PC-9 (cell line): ENCODE measurements at regions not wholly inside any gene's neighbourhood (a gene's known extent, or its start where the extent isn't known, plus 50 kb on each side); places are given as distances from the start of the nearest gene placed in this dataset.

ENCODE experiments used
- BruUV-seq: library from RNA; stranded (reverse); fragments of 400-500 nt; replicated peaks from 2 replicates; lab custom pipeline; 2021; lab: Mats Ljungman, UMichigan
- CTCF ChIA-PET: fragments of 300-600 bp; sonication (Branson Sonifier 250); formaldehyde crosslinking; loops from one replicate; lab custom pipeline; 2022; ENCODE audit warnings: antibody characterized with exemption; lab: Charles Lee
- POLR2A ChIA-PET: fragments of 300-600 bp; sonication (Branson Sonifier 250); formaldehyde crosslinking; loops from one replicate; lab custom pipeline; 2022; ENCODE audit warnings: antibody characterized with exemption; ENCODE audit not compliant: unreplicated experiment; lab: Charles Lee
- DNase-seq, 2 experiments: peaks; one replicate each; pipeline versions ENCODE4 v3.0.0 to v3.0.0-alpha.2; 2015 to 2022; ENCODE audit warnings: mixed read lengths in 1 of 2
- H2AFZ ChIP-seq: fragments of 200-600 bp; sonication (generic); 2 replicates; pipeline ENCODE4 v1.8.1; 2017; ENCODE audit warnings: antibody characterized with exemption
- H3F3A ChIP-seq: fragments of 200-600 bp; sonication (generic); 2 replicates; pipeline ENCODE4 v1.8.1; 2017; ENCODE audit warnings: antibody characterized with exemption, mild to moderate bottlenecking, low read depth; ENCODE audit not compliant: insufficient read depth
- H3K27ac ChIP-seq: fragments of 200-600 bp; sonication (generic); 2 replicates; pipeline ENCODE4 v1.6.1; 2016; ENCODE audit warnings: mixed run types
- H3K27me3 ChIP-seq: fragments of 200-600 bp; sonication (generic); 2 replicates; pipeline ENCODE4 v1.6.1; 2016; ENCODE audit warnings: low read depth, mixed run types; ENCODE audit not compliant: insufficient read depth
- H3K36me3 ChIP-seq: fragments of 200-600 bp; sonication (generic); 2 replicates; pipeline ENCODE4 v1.6.1; 2016; ENCODE audit warnings: low read depth, mixed run types
- H3K4me1 ChIP-seq: fragments of 200-600 bp; sonication (generic); replicated peaks from 2 replicates; pipeline ENCODE4 v1.6.1; 2016; ENCODE audit warnings: mixed run types; ENCODE audit not compliant: insufficient read depth
- H3K4me2 ChIP-seq: fragments of 200-600 bp; sonication (generic); 2 replicates; pipeline ENCODE4 v1.6.1; 2017; ENCODE audit warnings: mixed run types
- H3K4me3 ChIP-seq: fragments of 200-600 bp; sonication (generic); 2 replicates; pipeline ENCODE4 v1.6.1; 2016; ENCODE audit warnings: mixed run types
- H3K79me2 ChIP-seq: fragments of 200-600 bp; sonication (generic); 2 replicates; pipeline ENCODE4 v1.6.1; 2017; ENCODE audit warnings: low read depth, mixed run types
- H3K9me2 ChIP-seq: fragments of 200-600 bp; sonication (generic); 2 replicates; pipeline ENCODE4 v1.8.1; 2017; ENCODE audit warnings: mild to moderate bottlenecking; ENCODE audit not compliant: insufficient read depth
- H3K9me3 ChIP-seq: fragments of 200-600 bp; sonication (generic); 2 replicates; pipeline ENCODE4 v1.8.1; 2016; ENCODE audit warnings: low read depth; ENCODE audit not compliant: insufficient read depth
- H4K20me1 ChIP-seq: fragments of 200-600 bp; sonication (generic); 2 replicates; pipeline ENCODE4 v1.8.1; 2017; ENCODE audit not compliant: insufficient read depth
- EZH2 ChIP-seq: fragments of 200-600 bp; sonication (generic); IDR thresholded peaks from 2 replicates; pipeline ENCODE4 v1.8.0; 2017; ENCODE audit warnings: antibody characterized with exemption, low read depth
- intact Hi-C: fragments of 100-400 bp; cut with micrococcal nuclease; formaldehyde crosslinking; loops from one replicate; pipeline ENCODE4 v1.10.0; 2022; ENCODE audit not compliant: unreplicated experiment
- TF ChIP-seq, protein P1 (sequence below): fragments of 200-600 bp; sonication (generic); conservative IDR thresholded peaks from 2 replicates; pipeline ENCODE4 v1.6.1; 2017; ENCODE audit warnings: mixed run types, antibody characterized with exemption, mild to moderate bottlenecking, moderate library complexity

DNA sequence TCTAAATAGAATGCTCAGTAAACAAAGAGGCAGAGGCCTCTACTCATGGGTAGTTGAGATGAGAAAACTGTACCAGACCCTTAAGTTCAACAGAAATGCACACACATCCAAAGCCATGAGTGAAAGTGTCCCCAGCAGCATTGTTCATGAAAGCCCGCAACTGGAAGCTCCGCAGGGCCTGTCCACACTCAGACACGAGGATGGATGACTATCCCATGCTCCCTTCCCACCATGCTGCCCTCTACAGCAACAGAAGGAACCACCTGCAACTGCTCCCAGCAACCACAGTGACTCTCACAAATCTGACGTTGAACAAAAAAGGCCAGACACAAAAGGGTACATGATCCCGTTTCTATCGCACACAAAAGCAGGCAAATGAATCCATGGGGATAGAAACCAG, 76.9 kb upstream of the ANO1 start:
- no peaks in the 10 kb centered on the region for H3K9me3 ChIP-seq
- TF ChIP-seq EZH2: no peak
- TF ChIP-seq, protein P1, sequence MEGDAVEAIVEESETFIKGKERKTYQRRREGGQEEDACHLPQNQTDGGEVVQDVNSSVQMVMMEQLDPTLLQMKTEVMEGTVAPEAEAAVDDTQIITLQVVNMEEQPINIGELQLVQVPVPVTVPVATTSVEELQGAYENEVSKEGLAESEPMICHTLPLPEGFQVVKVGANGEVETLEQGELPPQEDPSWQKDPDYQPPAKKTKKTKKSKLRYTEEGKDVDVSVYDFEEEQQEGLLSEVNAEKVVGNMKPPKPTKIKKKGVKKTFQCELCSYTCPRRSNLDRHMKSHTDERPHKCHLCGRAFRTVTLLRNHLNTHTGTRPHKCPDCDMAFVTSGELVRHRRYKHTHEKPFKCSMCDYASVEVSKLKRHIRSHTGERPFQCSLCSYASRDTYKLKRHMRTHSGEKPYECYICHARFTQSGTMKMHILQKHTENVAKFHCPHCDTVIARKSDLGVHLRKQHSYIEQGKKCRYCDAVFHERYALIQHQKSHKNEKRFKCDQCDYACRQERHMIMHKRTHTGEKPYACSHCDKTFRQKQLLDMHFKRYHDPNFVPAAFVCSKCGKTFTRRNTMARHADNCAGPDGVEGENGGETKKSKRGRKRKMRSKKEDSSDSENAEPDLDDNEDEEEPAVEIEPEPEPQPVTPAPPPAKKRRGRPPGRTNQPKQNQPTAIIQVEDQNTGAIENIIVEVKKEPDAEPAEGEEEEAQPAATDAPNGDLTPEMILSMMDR: no peak
- intact Hi-C loops: no loop called here
- no peaks in the 10 kb centered on the region for H4K20me1 ChIP-seq
- no peaks in the 10 kb centered on the region for H3K27me3 ChIP-seq
- DNase-seq: no peak
- no TSS peak for BruUV-seq
- H3K79me2 ChIP-seq: no peaks in the 10 kb centered on the region
- H3K4me3 ChIP-seq: no peak overlapping the region
- CTCF ChIA-PET: no interaction called here
- H3K27ac ChIP-seq: no peak overlapping the region
- H3F3A ChIP-seq: peaks cover 19% of the 10 kb centered on the region
- no peak overlapping the region for H3K4me2 ChIP-seq
- POLR2A ChIA-PET: no interaction called here
- no peaks in the 10 kb centered on the region for H3K9me2 ChIP-seq
- no peaks in the 10 kb centered on the region for H3K36me3 ChIP-seq
- no peak overlapping the region for H2AFZ ChIP-seq
- peaks cover 30% of the 10 kb centered on the region for H3K4me1 ChIP-seq

DNA sequence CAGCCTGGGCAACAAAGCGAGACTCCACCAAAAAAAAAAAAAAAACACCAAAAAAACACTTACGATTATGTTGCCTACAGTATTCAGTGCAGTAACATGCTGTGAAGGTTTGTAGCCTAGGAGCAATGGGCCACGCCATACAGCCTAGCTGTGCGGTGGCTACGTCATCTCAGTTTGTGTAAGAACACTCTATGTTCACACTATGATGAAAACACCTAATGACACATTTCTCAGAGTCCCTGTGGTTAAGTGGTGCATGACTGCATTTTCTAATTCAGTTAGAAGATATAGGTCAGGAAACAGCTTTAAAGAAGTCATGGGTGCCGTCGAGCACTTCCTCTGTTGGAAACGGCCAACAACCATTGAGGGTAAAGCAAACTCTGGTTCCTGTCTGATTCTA, 75.7 kb upstream of the ANO1 start:
- TF ChIP-seq EZH2: no peak
- TF ChIP-seq, protein P1: no peak
- H3K9me3 ChIP-seq: no peaks in the 10 kb centered on the region
- DNase-seq: no peak
- H3K27ac ChIP-seq: no peak overlapping the region
- no peaks in the 10 kb centered on the region for H3K27me3 ChIP-seq
- no peak overlapping the region for H3K4me3 ChIP-seq
- no peaks in the 10 kb centered on the region for H4K20me1 ChIP-seq
- H3K36me3 ChIP-seq: no peaks in the 10 kb centered on the region
- no peaks in the 10 kb centered on the region for H3K9me2 ChIP-seq
- no peaks in the 10 kb centered on the region for H3K79me2 ChIP-seq
- peaks cover 20% of the 10 kb centered on the region for H3K4me1 ChIP-seq
- no TSS peak for BruUV-seq
- no peak overlapping the region for H2AFZ ChIP-seq
- no peak overlapping the region for H3K4me2 ChIP-seq
- CTCF ChIA-PET: no interaction called here
- H3F3A ChIP-seq: peaks cover 11% of the 10 kb centered on the region; the same call in 1 of the 2 replicates
- POLR2A ChIA-PET: no interaction called here
- intact Hi-C loops: no loop called here

DNA sequence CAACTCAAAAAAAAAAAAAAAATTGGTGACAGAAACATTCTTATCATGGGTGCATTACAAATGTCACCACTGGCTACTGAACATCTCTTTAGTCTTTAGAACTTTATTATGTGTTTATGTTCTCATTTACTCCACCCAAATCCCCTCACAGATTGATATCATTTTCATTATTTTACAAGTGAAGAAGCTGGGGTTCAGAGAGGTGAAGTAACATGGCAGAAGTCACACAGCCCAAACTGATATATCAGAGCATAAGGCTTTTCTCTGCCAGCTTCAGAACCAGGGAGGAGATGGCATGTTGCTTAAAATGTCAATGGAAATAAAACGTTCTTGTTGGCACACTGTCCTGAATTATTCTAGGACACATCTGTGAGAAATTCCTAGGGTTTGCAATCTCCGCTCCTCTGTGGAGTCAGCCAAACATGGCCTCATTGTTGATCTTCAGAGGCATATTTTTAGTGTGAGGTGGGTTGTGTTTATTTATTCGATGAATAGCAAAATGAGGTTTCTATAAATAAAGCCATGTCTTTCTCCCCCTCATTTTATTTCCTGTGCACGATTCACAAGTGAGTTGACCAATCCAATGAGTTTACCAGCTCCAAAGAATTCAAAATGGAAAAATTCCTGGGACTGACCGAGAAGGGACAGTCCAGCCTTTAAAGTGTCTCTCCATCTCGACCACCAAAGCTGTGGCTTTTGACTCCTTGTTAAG, 72.9 kb upstream of the ANO1 start:
- BruUV-seq: no TSS peak
- CTCF ChIA-PET: no interaction called here
- intact Hi-C loops: no loop called here

More for the DNA sequence above, 72.9 kb upstream of the ANO1 start:
- H3K27me3 ChIP-seq: no peaks in the 10 kb centered on the region
- H3K79me2 ChIP-seq: no peaks in the 10 kb centered on the region
- no peak overlapping the region for H2AFZ ChIP-seq
- POLR2A ChIA-PET: interaction anchor here (0.7 kb wide), 1 partner anchor 1734 kb away, joined by 3 read pairs; no protein-coding TSS in a partner anchor
- TF ChIP-seq, protein P1: no peak
- TF ChIP-seq EZH2: no peak
- no peak for DNase-seq
- no peaks in the 10 kb centered on the region for H3K9me3 ChIP-seq
- no peaks in the 10 kb centered on the region for H3K36me3 ChIP-seq
- no peak overlapping the region for H3K4me3 ChIP-seq
- no peaks in the 10 kb centered on the region for H3K9me2 ChIP-seq
- H3K27ac ChIP-seq: no peak overlapping the region
- H3K4me1 ChIP-seq: peaks cover 9% of the 10 kb centered on the region
- no peaks in the 10 kb centered on the region for H4K20me1 ChIP-seq
- H3F3A ChIP-seq: no peaks in the 10 kb centered on the region
- H3K4me2 ChIP-seq: no peak overlapping the region
